Endodermal cell (in vitro differentiated cells): ENCODE measurements at regions not wholly inside any gene's neighbourhood (a gene's known extent, or its start where the extent isn't known, plus 50 kb on each side); places are given as distances from the start of the nearest gene placed in this dataset.

Experiments used
- DNase-seq: peaks from one replicate; pipeline ENCODE4 v3.0.0-alpha.2; 2017
- H3K27ac ChIP-seq: 2 replicates; pipeline ENCODE4 v1.5.1; 2013; ENCODE audit warnings: mild to moderate bottlenecking, low read depth, low read length, moderate library complexity
- H3K27me3 ChIP-seq: 2 replicates; pipeline ENCODE4 v1.6.1; 2013; ENCODE audit warnings: mild to moderate bottlenecking, low read length, moderate library complexity; ENCODE audit not compliant: insufficient read depth, control insufficient read depth, poor library complexity, severe bottlenecking
- H3K36me3 ChIP-seq: 2 replicates; pipeline ENCODE4 v1.7.0; 2013; ENCODE audit warnings: mild to moderate bottlenecking, low read length, moderate library complexity; ENCODE audit not compliant: control insufficient read depth, insufficient read depth
- H3K4me1 ChIP-seq: one replicate; pipeline ENCODE4 v1.7.0; 2013; ENCODE audit warnings: low read length; ENCODE audit not compliant: control insufficient read depth, insufficient read depth
- H3K4me3 ChIP-seq: 2 replicates; pipeline ENCODE4 v1.5.1; 2013; ENCODE audit warnings: mild to moderate bottlenecking, low read length, moderate library complexity
- H3K9ac ChIP-seq: 2 replicates; pipeline ENCODE4 v1.6.1; 2013; ENCODE audit warnings: mild to moderate bottlenecking, low read length, moderate library complexity; ENCODE audit not compliant: poor library complexity, severe bottlenecking; ENCODE audit errors: extremely low read depth
- H3K9me3 ChIP-seq: 2 replicates; pipeline ENCODE4 v1.6.1; 2013; ENCODE audit warnings: mild to moderate bottlenecking, low read length, moderate library complexity; ENCODE audit not compliant: control insufficient read depth
- H3K27ac Mint-ChIP-seq: 2 replicates; pipeline ENCODE4 v1.8.0; 2020; ENCODE audit warnings: mixed read lengths
- H3K27me3 Mint-ChIP-seq: 2 replicates; pipeline ENCODE4 v1.8.0; 2021; ENCODE audit warnings: mild to moderate bottlenecking, mixed read lengths; ENCODE audit not compliant: insufficient read depth
- H3K36me3 Mint-ChIP-seq: 2 replicates; pipeline ENCODE4 v1.8.0; 2020; ENCODE audit warnings: low read depth, mixed read lengths
- H3K4me1 Mint-ChIP-seq: 2 replicates; pipeline ENCODE4 v1.8.0; 2020; ENCODE audit warnings: mixed read lengths
- H3K4me3 Mint-ChIP-seq: 2 replicates; pipeline ENCODE4 v1.8.0; 2020; ENCODE audit warnings: mild to moderate bottlenecking, moderate library complexity, mixed read lengths
- H3K9me3 Mint-ChIP-seq: 2 replicates; pipeline ENCODE4 v1.8.0; 2020; ENCODE audit warnings: mild to moderate bottlenecking, mixed read lengths
- CTCF ChIP-seq: fragments of 200-600 bp; sonication (generic); conservative IDR thresholded peaks from 2 replicates; pipeline ENCODE4 v1.5.0; 2021; ENCODE audit warnings: antibody characterized with exemption, mild to moderate bottlenecking
- WGBS, 2 experiments: methylation state at CpG; one replicate each; pipeline versions ENCODE4 v1.1.5 to v1.1.7; 2013; ENCODE audit warnings: missing lambda C conversion rate in 2 of 2, mixed read lengths in 1 of 2; ENCODE audit not compliant: insufficient coverage in 1 of 2, insufficient read length in 1 of 2; 5-methylcytosine and 5-hydroxymethylcytosine counted together

- no peaks in the 10 kb centered on the region for H3K27me3 Mint-ChIP-seq
- peaks cover 16% of the 10 kb centered on the region for H3K9me3 Mint-ChIP-seq
- H3K4me1 ChIP-seq: no peaks in the 10 kb centered on the region
- TF ChIP-seq CTCF: no peak
- H3K27ac ChIP-seq: no peak overlapping the region
- no peaks in the 10 kb centered on the region for H3K36me3 Mint-ChIP-seq
- no peak overlapping the region for H3K4me3 ChIP-seq
- H3K4me1 Mint-ChIP-seq: peaks cover 6% of the 10 kb centered on the region
- H3K9me3 ChIP-seq: peaks cover 10% of the 10 kb centered on the region
- no peak overlapping the region for H3K27ac Mint-ChIP-seq
- H3K36me3 ChIP-seq: no peaks in the 10 kb centered on the region
- no peaks in the 10 kb centered on the region for H3K27me3 ChIP-seq
- 92 to 100% methylated on average over 2 to 4 of the region's 4 CpGs for WGBS, 2 experiments
- DNase-seq: no peak
- H3K4me3 Mint-ChIP-seq: no peak overlapping the region
- no peak overlapping the region for H3K9ac ChIP-seq
Observed at GRCh38 chr18:54503131-54503894, 87.7 kb upstream of the DYNAP start.

- Mint-ChIP-seq H3K27me3 (no peaks in the 10 kb centered on the region), H3K27ac (no peak overlapping the region), H3K36me3 (no peaks in the 10 kb centered on the region), H3K4me3 (no peak overlapping the region), H3K9me3 (peaks cover 7% of the 10 kb centered on the region), H3K4me1 (peaks cover 6% of the 10 kb centered on the region)
- Histone ChIP-seq H3K27me3 (no peaks in the 10 kb centered on the region), H3K4me3 (no peak overlapping the region), H3K9ac (no peak overlapping the region), H3K36me3 (no peaks in the 10 kb centered on the region), H3K4me1 (no peaks in the 10 kb centered on the region), H3K9me3 (peaks cover 3% of the 10 kb centered on the region), H3K27ac (no peak overlapping the region)
- no peak for TF ChIP-seq CTCF
- 89 to 94% methylated on average over 2 of the region's 2 CpGs for WGBS, 2 experiments
- no peak for DNase-seq
Observed at GRCh38 chr18:54506516-54507261, 84.4 kb upstream of the DYNAP start.

GRCh38 chr18:54509793-54510192 is 81.3 kb upstream of the DYNAP start:
- Histone ChIP-seq H3K9me3 (no peaks in the 10 kb centered on the region), H3K27ac (no peak overlapping the region), H3K36me3 (no peaks in the 10 kb centered on the region), H3K4me1 (no peaks in the 10 kb centered on the region), H3K4me3 (no peak overlapping the region), H3K27me3 (no peaks in the 10 kb centered on the region), H3K9ac (no peak overlapping the region)
- Mint-ChIP-seq H3K27me3 (no peaks in the 10 kb centered on the region), H3K27ac (no peak overlapping the region), H3K36me3 (no peaks in the 10 kb centered on the region), H3K4me1 (peaks cover 8% of the 10 kb centered on the region), H3K9me3 (peaks cover 2% of the 10 kb centered on the region), H3K4me3 (no peak overlapping the region)
- WGBS, 2 experiments: 67 to 100% methylated on average over 1 of the region's 2 CpGs
- TF ChIP-seq CTCF: no peak
- no peak for DNase-seq
